HEK293 (cell line): ENCODE measurements at regions not wholly inside any gene's neighbourhood (a gene's known extent, or its start where the extent isn't known, plus 50 kb on each side); places are given as distances from the start of the nearest gene placed in this dataset.

Experiments
- CTCF ChIA-PET: fragments of 350-600 bp; formaldehyde crosslinking; extraction: SDS; loops from one replicate; lab custom pipeline; 2021; ENCODE audit warnings: antibody characterized with exemption; lab: Yijun Ruan, JAX
- POLR2A ChIA-PET: fragments of 300-600 bp; formaldehyde crosslinking; extraction: SDS; loops from one replicate; lab custom pipeline; 2020; ENCODE audit warnings: antibody characterized with exemption, inconsistent platforms; lab: Yijun Ruan, JAX
- H3K27ac ChIP-seq: fragments of 200-500 bp; sonication (Bioruptor generic); 2 replicates; pipeline ENCODE4 v1.5.1; 2014; ENCODE audit warnings: low read depth, low read length, control low read depth, inconsistent platforms; ENCODE audit errors: extremely low read depth
- H3K36me3 ChIP-seq, 2 experiments: fragments of 200-500 bp in 1 of 2; sonication (Bioruptor generic) in 1 of 2; 1 replicate in 1 of 2; 2 replicates in 1 of 2; pipeline ENCODE4 v1.5.1; 2014 to 2017; ENCODE audit warnings: inconsistent platforms in 2 of 2, low read length in 2 of 2; ENCODE audit not compliant: control insufficient read depth in 2 of 2, insufficient read depth in 1 of 2
- H3K4me1 ChIP-seq: fragments of 200-500 bp; sonication (Bioruptor generic); 2 replicates; pipeline ENCODE4 v1.5.1; 2014; ENCODE audit warnings: mild to moderate bottlenecking, low read length, inconsistent platforms; ENCODE audit not compliant: control insufficient read depth, insufficient read depth
- H3K4me3 ChIP-seq: 2 replicates; pipeline ENCODE4 v1.5.1; 2011; ENCODE audit warnings: low read depth, mild to moderate bottlenecking, control low read depth, low read length, moderate library complexity
- H3K9me3 ChIP-seq: fragments of 200-500 bp; sonication (Bioruptor generic); 2 replicates; pipeline ENCODE4 v1.5.1; 2014; ENCODE audit warnings: low read depth, low read length, inconsistent platforms; ENCODE audit not compliant: control insufficient read depth, insufficient read depth
- BCL6B ChIP-seq: fragments of 450-650 bp; formaldehyde crosslinking; IDR thresholded peaks from 2 replicates; pipeline ENCODE4 v1.5.1; 2017; ENCODE audit warnings: missing biosample characterization, missing genetic modification characterization
- CTCF ChIP-seq: fragments of 450-650 bp; formaldehyde crosslinking; IDR thresholded peaks from 2 replicates; pipeline ENCODE4 v1.5.1; 2016; ENCODE audit warnings: missing biosample characterization, missing genetic modification characterization
- PRDM1 ChIP-seq: fragments of 450-650 bp; formaldehyde crosslinking; IDR thresholded peaks from 2 replicates; pipeline ENCODE4; 2016; ENCODE audit warnings: missing biosample characterization, missing genetic modification characterization
- PRDM10 ChIP-seq: fragments of 450-650 bp; formaldehyde crosslinking; IDR thresholded peaks from 2 replicates; pipeline ENCODE4 v1.5.1; 2016; ENCODE audit warnings: missing biosample characterization, missing genetic modification characterization
- ZNF10 ChIP-seq: fragments of 450-650 bp; formaldehyde crosslinking; IDR thresholded peaks from 2 replicates; pipeline ENCODE4 v1.5.1; 2017; ENCODE audit warnings: missing biosample characterization, missing genetic modification characterization
- ZNF175 ChIP-seq: fragments of 450-650 bp; formaldehyde crosslinking; IDR thresholded peaks from 2 replicates; pipeline ENCODE4 v1.5.1; 2016; ENCODE audit warnings: missing biosample characterization, missing genetic modification characterization
- ZNF26 ChIP-seq: fragments of 450-650 bp; formaldehyde crosslinking; IDR thresholded peaks from 2 replicates; pipeline ENCODE4 v1.5.1; 2016; ENCODE audit warnings: missing biosample characterization, missing genetic modification characterization
- ZNF311 ChIP-seq: fragments of 450-650 bp; formaldehyde crosslinking; IDR thresholded peaks from 2 replicates; pipeline ENCODE4 v1.5.1; 2017; ENCODE audit warnings: missing biosample characterization, missing genetic modification characterization, borderline replicate concordance
- ZNF341 ChIP-seq: fragments of 450-650 bp; formaldehyde crosslinking; IDR thresholded peaks from 2 replicates; pipeline ENCODE4; 2016; ENCODE audit warnings: low read depth, missing biosample characterization, missing genetic modification characterization
- ZNF354C ChIP-seq: fragments of 450-650 bp; formaldehyde crosslinking; IDR thresholded peaks from 2 replicates; pipeline ENCODE4 v1.5.1; 2016; ENCODE audit warnings: missing biosample characterization, missing genetic modification characterization, low read depth, borderline replicate concordance
- ZNF560 ChIP-seq: fragments of 450-650 bp; formaldehyde crosslinking; IDR thresholded peaks from 2 replicates; pipeline ENCODE4 v1.5.1; 2017; ENCODE audit warnings: missing biosample characterization, missing genetic modification characterization, borderline replicate concordance
- ZNF580 ChIP-seq: fragments of 450-650 bp; formaldehyde crosslinking; IDR thresholded peaks from 2 replicates; pipeline ENCODE4 v1.5.1; 2016; ENCODE audit warnings: missing biosample characterization, missing genetic modification characterization
- ZNF585B ChIP-seq: fragments of 450-650 bp; formaldehyde crosslinking; IDR thresholded peaks from 2 replicates; pipeline ENCODE4 v1.5.1; 2016; ENCODE audit warnings: missing biosample characterization, missing genetic modification characterization
- ZNF596 ChIP-seq: fragments of 450-650 bp; IDR thresholded peaks from 2 replicates; pipeline ENCODE4 v1.5.0; 2018; ENCODE audit warnings: missing biosample characterization, mild to moderate bottlenecking, missing genetic modification characterization, moderate library complexity
- ZNF600 ChIP-seq: fragments of 450-650 bp; formaldehyde crosslinking; IDR thresholded peaks from 2 replicates; pipeline ENCODE4 v1.5.1; 2016; ENCODE audit warnings: missing biosample characterization, missing genetic modification characterization
- ZNF623 ChIP-seq: fragments of 450-650 bp; formaldehyde crosslinking; IDR thresholded peaks from 2 replicates; pipeline ENCODE4 v1.5.1; 2016; ENCODE audit warnings: missing biosample characterization, missing genetic modification characterization
- ZNF629 ChIP-seq: fragments of 450-650 bp; formaldehyde crosslinking; IDR thresholded peaks from 2 replicates; pipeline ENCODE4 v1.5.1; 2017; ENCODE audit warnings: missing biosample characterization, missing genetic modification characterization
- ZNF791 ChIP-seq: fragments of 450-650 bp; formaldehyde crosslinking; IDR thresholded peaks from 2 replicates; pipeline ENCODE4 v1.5.1; 2016; ENCODE audit warnings: missing biosample characterization, missing genetic modification characterization
- ZSCAN23 ChIP-seq: fragments of 450-650 bp; formaldehyde crosslinking; IDR thresholded peaks from 2 replicates; pipeline ENCODE4 v1.5.1; 2016; ENCODE audit warnings: missing biosample characterization, missing genetic modification characterization

GRCh38 chr6:112800439-112800838 lies 453.3 kb downstream of the RFPL4B start (continued):
- TF ChIP-seq ZNF580 (no peak), ZSCAN23 (tag by site-specific recombination) (no peak), ZNF623 (tag by site-specific recombination) (no peak), ZNF560 (no peak)

- ChIA-PET CTCF (interaction anchor here (1.3 to 1.4 kb wide), 2 partner anchors 14 to 687 kb away, joined by 3 to 4 read pairs; no protein-coding TSS in a partner anchor), POLR2A (no interaction called here)
- Histone ChIP-seq H3K36me3 (no peaks in the 10 kb centered on the region), H3K4me3 (no peak overlapping the region), H3K4me1 (no peaks in the 10 kb centered on the region), H3K27ac (no peak overlapping the region), H3K9me3 (no peaks in the 10 kb centered on the region)
- TF ChIP-seq ZNF629 (tag by site-specific recombination), result no peak
- no peak for TF ChIP-seq ZNF10
- TF ChIP-seq ZNF311 (tag by site-specific recombination), result no peak
- no peak for TF ChIP-seq ZNF341
- no peak for TF ChIP-seq ZNF791
- no peak for TF ChIP-seq ZNF600 (tag by site-specific recombination)
- TF ChIP-seq ZNF175 (tag by site-specific recombination), result no peak
- TF ChIP-seq PRDM10 (tag by site-specific recombination), result no peak
- TF ChIP-seq CTCF (tag by site-specific recombination), result no peak
- TF ChIP-seq ZNF585B (tag by site-specific recombination), result no peak
- no peak for TF ChIP-seq ZNF26
These were observed 453.8 kb downstream of the RFPL4B start for GRCh38 chr6:112800916-112801315.

GRCh38 chr6:112801468-112802080 lies 454.4 kb downstream of the RFPL4B start:
- H3K27ac ChIP-seq, result no peak overlapping the region
- TF ChIP-seq PRDM1 (tag by site-specific recombination) (0 out of 2 replicates have a peak, but pooled peaks have one; percentile 22), ZNF596 (tag by site-specific recombination) (peak; percentile 68; the same call in 1 of the 2 replicates), BCL6B (tag by site-specific recombination) (no peak), ZNF354C (tag by site-specific recombination) (no peak)
- TF ChIP-seq, all 188 proteins: peak for 2
- Histone ChIP-seq H3K4me3 (no peak overlapping the region), H3K9me3 (no peaks in the 10 kb centered on the region), H3K4me1 (no peaks in the 10 kb centered on the region), H3K36me3 (no peaks in the 10 kb centered on the region)
- POLR2A ChIA-PET, result no interaction called here
- CTCF ChIA-PET, result interaction anchor here (0.7 to 1.5 kb wide), 5 partner anchors 15 to 1311 kb away, joined by 3 to 4 read pairs (median 3); no protein-coding TSS in a partner anchor
